HEK293T (cell line): ENCODE measurements at regions not wholly inside any gene's neighbourhood (a gene's known extent, or its start where the extent isn't known, plus 50 kb on each side); places are given as distances from the start of the nearest gene placed in this dataset.

Experiments
- CTCF ChIA-PET: fragments of 350-600 bp; formaldehyde crosslinking; extraction: SDS; loops from one replicate; lab custom pipeline; 2021; ENCODE audit warnings: antibody characterized with exemption, inconsistent platforms; lab: Yijun Ruan, JAX
- POLR2A ChIA-PET: fragments of 350-600 bp; formaldehyde crosslinking; extraction: SDS; loops from one replicate; lab custom pipeline; 2020; ENCODE audit warnings: antibody characterized with exemption, inconsistent platforms; lab: Yijun Ruan, JAX
- DNase-seq: peaks from one replicate; pipeline ENCODE4 v3.0.0; 2012; ENCODE audit warnings: mixed read lengths; ENCODE audit errors: extremely low spot score
- ARNT ChIP-seq: fragments of 450-650 bp; IDR thresholded peaks from 2 replicates; pipeline ENCODE4 v1.6.1; 2017; ENCODE audit warnings: mild to moderate bottlenecking
- BHLHE40 ChIP-seq: fragments of 450-650 bp; IDR thresholded peaks from 2 replicates; pipeline ENCODE4 v1.6.1; 2016; ENCODE audit warnings: mild to moderate bottlenecking, moderate library complexity, borderline replicate concordance
- CTBP1 ChIP-seq: fragments of 450-650 bp; IDR thresholded peaks from 2 replicates; pipeline ENCODE4 v1.6.1; 2016; ENCODE audit warnings: borderline replicate concordance
- ELF4 ChIP-seq: fragments of 450-650 bp; IDR thresholded peaks from 2 replicates; pipeline ENCODE4 v1.6.1; 2017; ENCODE audit warnings: antibody characterized with exemption
- FOXA1 ChIP-seq: fragments of 450-650 bp; IDR thresholded peaks from 2 replicates; pipeline ENCODE4 v1.6.1; 2016; ENCODE audit warnings: mild to moderate bottlenecking
- FOXK2 ChIP-seq: fragments of 450-650 bp; IDR thresholded peaks from 2 replicates; pipeline ENCODE4 v1.6.1; 2016; ENCODE audit warnings: mild to moderate bottlenecking
- FOXM1 ChIP-seq: fragments of 450-650 bp; IDR thresholded peaks from 2 replicates; pipeline ENCODE4 v1.6.1; 2017; ENCODE audit warnings: mild to moderate bottlenecking, borderline replicate concordance
- HDGF ChIP-seq: fragments of 450-650 bp; IDR thresholded peaks from 2 replicates; pipeline ENCODE4 v1.6.1; 2017; ENCODE audit warnings: antibody characterized with exemption, borderline replicate concordance
- L3MBTL2 ChIP-seq: fragments of 450-650 bp; conservative IDR thresholded peaks from 2 replicates; pipeline ENCODE4 v1.6.1; 2016; ENCODE audit warnings: mild to moderate bottlenecking
- LEF1 ChIP-seq: fragments of 450-650 bp; IDR thresholded peaks from 2 replicates; pipeline ENCODE4 v1.6.1; 2017; ENCODE audit warnings: mild to moderate bottlenecking, borderline replicate concordance
- NFRKB ChIP-seq: fragments of 450-650 bp; IDR thresholded peaks from 2 replicates; pipeline ENCODE4 v1.6.1; 2016; ENCODE audit warnings: mild to moderate bottlenecking, moderate library complexity
- SP1 ChIP-seq: fragments of 450-650 bp; IDR thresholded peaks from 2 replicates; pipeline ENCODE4 v1.6.1; 2017
- SUZ12 ChIP-seq: fragments of 450-650 bp; IDR thresholded peaks from 2 replicates; pipeline ENCODE4 v1.6.1; 2016; ENCODE audit warnings: mild to moderate bottlenecking
- TARDBP ChIP-seq: fragments of 450-650 bp; IDR thresholded peaks from 2 replicates; pipeline ENCODE4 v1.6.1; 2016
- ZNF384 ChIP-seq: fragments of 450-650 bp; IDR thresholded peaks from 2 replicates; pipeline ENCODE4 v1.6.1; 2016
- TF ChIP-seq, protein P1 (sequence below): fragments of 450-650 bp; IDR thresholded peaks from 2 replicates; pipeline ENCODE4 v1.6.1; 2016

DNA sequence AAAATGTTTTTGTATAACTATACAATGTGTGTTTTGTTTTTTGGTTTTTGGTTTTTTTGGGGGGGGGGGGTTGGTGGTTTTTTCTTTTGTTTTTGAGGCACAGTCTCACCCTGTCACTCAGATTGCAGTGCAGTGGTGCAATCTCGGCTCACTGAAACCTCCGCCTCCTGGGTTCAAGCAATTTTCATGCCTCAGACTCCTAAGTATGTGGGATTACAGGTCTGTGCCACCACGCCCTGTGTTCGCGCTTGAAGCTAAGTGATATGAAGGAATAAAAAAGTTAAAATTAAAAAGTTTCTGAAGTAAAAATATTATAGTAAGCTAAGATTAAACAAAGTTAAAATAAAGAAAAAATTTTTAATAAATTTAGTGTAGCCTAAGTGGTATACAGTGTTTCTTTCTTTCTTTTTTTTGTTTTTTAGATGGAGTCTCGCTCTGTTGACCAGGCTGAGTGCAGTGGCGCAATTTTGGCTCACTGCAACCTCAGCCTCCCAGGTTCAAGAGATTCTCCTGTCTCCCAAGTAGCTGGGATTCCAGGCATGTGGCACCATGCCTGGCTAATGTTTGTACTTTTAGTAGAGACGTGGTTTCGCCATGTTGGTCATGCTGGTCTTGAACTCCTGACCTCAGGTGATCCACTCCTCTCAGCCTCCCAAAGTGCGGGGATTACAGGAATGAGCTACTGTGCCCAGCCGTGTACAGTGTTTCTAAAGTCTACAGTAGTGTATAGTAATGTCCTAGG lies 53.9 kb upstream of the TEX55 start:
- POLR2A ChIA-PET: no interaction called here

DNA sequence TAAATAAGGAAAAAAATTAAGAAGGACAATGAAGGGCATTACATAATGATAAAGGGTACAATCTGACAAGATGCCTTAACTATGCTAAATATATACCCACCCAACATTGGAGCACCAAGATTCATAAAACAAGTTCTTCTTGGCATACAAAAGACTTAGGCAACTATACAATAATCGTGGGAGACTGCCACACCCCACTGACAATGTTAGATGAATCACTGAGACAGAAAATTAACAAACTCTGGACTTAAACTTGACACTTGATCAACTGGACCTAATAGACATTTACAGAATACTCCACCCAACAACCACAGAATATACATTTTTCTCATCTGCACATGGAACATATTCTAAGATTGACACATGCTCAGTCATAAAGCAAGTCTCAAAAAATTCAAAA lies 53.2 kb upstream of the IGSF11 start:
- POLR2A ChIA-PET: no interaction called here
- CTCF ChIA-PET: no interaction called here
- DNase-seq: no peak
- TF ChIP-seq SUZ12: no peak
- no peak for TF ChIP-seq TARDBP
- no peak for TF ChIP-seq L3MBTL2
- TF ChIP-seq LEF1: no peak
- no peak for TF ChIP-seq BHLHE40
- TF ChIP-seq NFRKB: no peak
- TF ChIP-seq CTBP1: no peak

More for the DNA sequence above, 53.9 kb upstream of the TEX55 start:
- DNase-seq: no peak
- CTCF ChIA-PET: interaction anchor here (1.4 kb wide), 1 partner anchor 210 kb away, joined by 4 read pairs; no protein-coding TSS in a partner anchor
- TF ChIP-seq, protein P1, sequence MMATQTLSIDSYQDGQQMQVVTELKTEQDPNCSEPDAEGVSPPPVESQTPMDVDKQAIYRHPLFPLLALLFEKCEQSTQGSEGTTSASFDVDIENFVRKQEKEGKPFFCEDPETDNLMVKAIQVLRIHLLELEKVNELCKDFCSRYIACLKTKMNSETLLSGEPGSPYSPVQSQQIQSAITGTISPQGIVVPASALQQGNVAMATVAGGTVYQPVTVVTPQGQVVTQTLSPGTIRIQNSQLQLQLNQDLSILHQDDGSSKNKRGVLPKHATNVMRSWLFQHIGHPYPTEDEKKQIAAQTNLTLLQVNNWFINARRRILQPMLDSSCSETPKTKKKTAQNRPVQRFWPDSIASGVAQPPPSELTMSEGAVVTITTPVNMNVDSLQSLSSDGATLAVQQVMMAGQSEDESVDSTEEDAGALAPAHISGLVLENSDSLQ: no peak
- TF ChIP-seq BHLHE40: no peak
- TF ChIP-seq L3MBTL2: no peak
- no peak for TF ChIP-seq LEF1
- TF ChIP-seq HDGF: no peak
- no peak for TF ChIP-seq TARDBP
- TF ChIP-seq SP1: no peak
- TF ChIP-seq CTBP1: no peak
- no peak for TF ChIP-seq ELF4
- no peak for TF ChIP-seq FOXK2
- TF ChIP-seq ZNF384: no peak
- no peak for TF ChIP-seq ARNT
- TF ChIP-seq FOXM1: no peak
- TF ChIP-seq NFRKB: no peak
- no peak for TF ChIP-seq FOXA1

DNA sequence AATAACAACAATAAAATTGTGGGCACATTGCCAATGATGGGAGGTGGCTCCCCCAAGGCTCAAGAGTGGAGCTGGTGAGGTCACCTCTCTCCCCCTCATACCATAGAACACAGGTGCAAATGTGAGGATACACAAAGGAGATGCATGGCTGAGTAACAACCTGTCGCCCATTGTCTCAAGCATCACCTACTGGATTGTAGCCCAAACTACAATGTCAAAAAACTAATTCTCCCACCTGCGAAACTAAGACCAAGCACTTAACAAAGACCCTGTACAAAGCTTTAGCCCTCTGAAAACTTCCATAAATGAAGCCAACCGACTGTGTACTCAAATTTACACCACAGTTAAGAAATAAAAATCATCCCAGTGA lies 50.4 kb upstream of the IGSF11 start:
- no peak for DNase-seq
- TF ChIP-seq, protein P1: no peak
- TF ChIP-seq HDGF (no peak), SP1 (no peak), ELF4 (no peak), FOXM1 (no peak), FOXA1 (no peak), FOXK2 (no peak), ARNT (no peak)
- POLR2A ChIA-PET: no interaction called here
- CTCF ChIA-PET: no interaction called here

DNA sequence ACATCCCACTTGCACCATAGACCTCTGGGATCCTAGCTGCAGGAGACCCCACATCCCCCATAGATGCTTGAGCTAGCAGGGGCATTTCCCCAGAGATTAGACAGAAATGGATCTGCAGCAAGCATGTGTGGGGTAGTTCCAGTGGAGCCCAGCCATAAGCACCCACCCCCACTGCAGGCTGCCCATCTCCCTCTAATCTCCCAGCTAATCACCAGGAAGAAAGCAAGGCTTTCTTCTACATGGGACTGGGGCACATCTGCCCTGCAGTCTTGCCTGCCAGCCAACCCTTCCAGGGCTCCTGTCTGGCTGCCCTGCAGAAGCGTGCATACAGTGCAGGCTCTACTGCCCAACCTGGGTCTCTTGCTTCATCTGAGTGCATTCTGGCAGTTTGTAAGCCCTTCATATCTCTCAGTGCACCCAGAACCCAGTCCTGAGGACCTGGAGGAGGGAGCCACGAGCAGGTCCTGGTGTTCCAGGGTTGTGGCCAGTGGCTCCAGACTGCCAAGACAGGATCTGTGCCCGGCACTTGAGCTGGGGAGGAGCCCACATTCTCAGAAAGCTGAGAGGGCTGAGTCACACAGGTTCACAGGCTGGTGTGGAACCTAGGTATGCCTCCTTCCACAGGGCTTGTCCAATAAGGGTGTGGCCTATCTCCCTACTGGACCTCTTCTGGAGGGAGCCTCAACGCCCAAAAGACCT lies 49.9 kb upstream of the IGSF11 start:
- TF ChIP-seq ARNT (no peak), ELF4 (no peak), HDGF (no peak), FOXA1 (no peak), SP1 (no peak), LEF1 (no peak)
- no peak for DNase-seq
- ChIA-PET POLR2A (no interaction called here), CTCF (no interaction called here)
